ENCODE measurements at regions not wholly inside any gene's neighbourhood (a gene's known extent, or its start where the extent isn't known, plus 50 kb on each side); places are given as distances from the start of the nearest gene placed in this dataset.

- Histone ChIP-seq H3K9me3 (ENCODE audit: insufficient read depth, low read depth, low read length) (no peaks in the 10 kb centered on the region), H3K36me3 (ENCODE audit: insufficient read depth, low read depth, low read length) (no peaks in the 10 kb centered on the region), H3K9ac (ENCODE audit: low read depth, low read length) (no peak overlapping the region), H3K27ac (ENCODE audit: low read length) (no peak overlapping the region), H3K4me1 (ENCODE audit: insufficient read depth, low read length) (peaks cover 14% of the 10 kb centered on the region; the same call in 1 of the 2 replicates), H3K27me3 (ENCODE audit: insufficient read depth, low read length) (no peaks in the 10 kb centered on the region), H3K4me3 (ENCODE audit: low read length) (no peak overlapping the region)
These were observed 163.2 kb downstream of the MRPL14 start for GRCh38 chr6:43963877-43964658.

DNA sequence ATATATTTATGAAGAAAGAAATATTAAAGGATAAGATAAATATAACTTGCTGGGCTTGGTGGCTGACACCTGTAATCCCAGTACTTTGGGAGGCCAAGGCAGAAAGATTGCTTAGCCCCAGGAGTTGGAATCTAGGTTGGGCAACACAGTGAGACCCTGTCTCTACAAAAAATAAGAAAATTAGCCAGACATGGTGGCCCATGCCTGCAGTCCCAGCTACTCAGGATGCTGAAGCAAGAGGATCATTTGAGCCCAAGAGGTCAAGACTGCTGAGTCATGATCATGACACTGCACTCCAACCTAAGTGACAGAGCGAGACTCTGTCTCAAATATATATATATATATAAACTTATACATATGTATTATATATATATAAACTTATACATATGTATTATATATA is 164.0 kb downstream of the MRPL14 start:
- no peak overlapping the region for H3K4me3 ChIP-seq (ENCODE audit: low read length)
- no peaks in the 10 kb centered on the region for H3K9me3 ChIP-seq (ENCODE audit: insufficient read depth, low read depth, low read length)
- peaks cover 5% of the 10 kb centered on the region; the same call in 1 of the 2 replicates for H3K4me1 ChIP-seq (ENCODE audit: insufficient read depth, low read length)
- no peak overlapping the region for H3K27ac ChIP-seq (ENCODE audit: low read length)
- H3K9ac ChIP-seq (ENCODE audit: low read depth, low read length): no peak overlapping the region
- H3K27me3 ChIP-seq (ENCODE audit: insufficient read depth, low read length): no peaks in the 10 kb centered on the region
- H3K36me3 ChIP-seq (ENCODE audit: insufficient read depth, low read depth, low read length): no peaks in the 10 kb centered on the region

GRCh38 chr6:43962458-43962857 is 164.8 kb downstream of the MRPL14 start:
- H3K4me1 ChIP-seq (ENCODE audit: insufficient read depth, low read length): peaks cover 5% of the 10 kb centered on the region; the same call in 1 of the 2 replicates
- H3K27ac ChIP-seq (ENCODE audit: low read length): no peak overlapping the region
- H3K9me3 ChIP-seq (ENCODE audit: insufficient read depth, low read depth, low read length): no peaks in the 10 kb centered on the region
- no peak overlapping the region for H3K9ac ChIP-seq (ENCODE audit: low read depth, low read length)
- H3K36me3 ChIP-seq (ENCODE audit: insufficient read depth, low read depth, low read length): no peaks in the 10 kb centered on the region
- H3K27me3 ChIP-seq (ENCODE audit: insufficient read depth, low read length): no peaks in the 10 kb centered on the region
- H3K4me3 ChIP-seq (ENCODE audit: low read length): no peak overlapping the region

DNA sequence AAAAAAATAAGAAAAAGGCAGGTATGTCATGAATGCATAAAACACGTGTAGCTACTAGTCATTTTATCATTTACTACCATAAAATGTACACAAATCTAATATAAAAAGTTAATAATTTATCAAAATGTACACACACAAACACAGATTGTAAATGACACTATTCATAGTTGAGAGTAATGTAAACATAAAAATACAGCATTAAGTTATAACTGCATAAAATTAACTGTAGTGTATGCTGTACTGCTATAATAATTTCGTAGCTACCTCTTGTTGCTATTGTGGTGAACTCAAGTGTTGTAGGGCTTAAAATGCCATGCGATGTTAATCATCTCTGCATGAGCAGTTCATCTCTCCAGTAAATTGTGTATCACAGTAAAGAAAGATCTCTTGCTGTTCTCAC is 170.0 kb downstream of the MRPL14 start:
- Histone ChIP-seq H3K27ac (ENCODE audit: low read length) (no peak overlapping the region), H3K9me3 (ENCODE audit: insufficient read depth, low read depth, low read length) (no peaks in the 10 kb centered on the region), H3K4me1 (ENCODE audit: insufficient read depth, low read length) (no peaks in the 10 kb centered on the region), H3K4me3 (ENCODE audit: low read length) (no peak overlapping the region), H3K36me3 (ENCODE audit: insufficient read depth, low read depth, low read length) (no peaks in the 10 kb centered on the region), H3K9ac (ENCODE audit: low read depth, low read length) (no peak overlapping the region), H3K27me3 (ENCODE audit: insufficient read depth, low read length) (no peaks in the 10 kb centered on the region)

DNA sequence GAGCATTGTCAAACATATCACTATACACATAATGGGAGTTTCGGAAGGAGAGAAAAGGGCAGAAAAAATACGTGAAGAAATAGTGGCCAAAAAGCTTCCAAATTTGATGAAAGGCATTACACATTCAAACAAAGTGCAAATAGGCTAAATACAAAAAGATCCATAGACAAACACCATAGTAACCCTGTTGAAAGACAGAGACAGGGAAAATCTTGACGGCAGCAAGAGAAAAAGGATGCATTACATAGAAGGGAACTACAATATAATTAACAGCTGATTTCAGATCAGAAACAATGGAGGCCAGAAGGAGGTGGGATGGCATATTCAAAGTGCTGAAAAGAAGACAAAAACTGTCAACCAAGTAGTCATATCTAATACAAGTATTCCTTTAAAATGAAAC is 170.8 kb downstream of the MRPL14 start:
- Histone ChIP-seq H3K36me3 (ENCODE audit: insufficient read depth, low read depth, low read length) (no peaks in the 10 kb centered on the region), H3K27ac (ENCODE audit: low read length) (no peak overlapping the region), H3K9me3 (ENCODE audit: insufficient read depth, low read depth, low read length) (no peaks in the 10 kb centered on the region), H3K9ac (ENCODE audit: low read depth, low read length) (no peak overlapping the region), H3K4me3 (ENCODE audit: low read length) (no peak overlapping the region), H3K4me1 (ENCODE audit: insufficient read depth, low read length) (no peaks in the 10 kb centered on the region), H3K27me3 (ENCODE audit: insufficient read depth, low read length) (no peaks in the 10 kb centered on the region)

DNA sequence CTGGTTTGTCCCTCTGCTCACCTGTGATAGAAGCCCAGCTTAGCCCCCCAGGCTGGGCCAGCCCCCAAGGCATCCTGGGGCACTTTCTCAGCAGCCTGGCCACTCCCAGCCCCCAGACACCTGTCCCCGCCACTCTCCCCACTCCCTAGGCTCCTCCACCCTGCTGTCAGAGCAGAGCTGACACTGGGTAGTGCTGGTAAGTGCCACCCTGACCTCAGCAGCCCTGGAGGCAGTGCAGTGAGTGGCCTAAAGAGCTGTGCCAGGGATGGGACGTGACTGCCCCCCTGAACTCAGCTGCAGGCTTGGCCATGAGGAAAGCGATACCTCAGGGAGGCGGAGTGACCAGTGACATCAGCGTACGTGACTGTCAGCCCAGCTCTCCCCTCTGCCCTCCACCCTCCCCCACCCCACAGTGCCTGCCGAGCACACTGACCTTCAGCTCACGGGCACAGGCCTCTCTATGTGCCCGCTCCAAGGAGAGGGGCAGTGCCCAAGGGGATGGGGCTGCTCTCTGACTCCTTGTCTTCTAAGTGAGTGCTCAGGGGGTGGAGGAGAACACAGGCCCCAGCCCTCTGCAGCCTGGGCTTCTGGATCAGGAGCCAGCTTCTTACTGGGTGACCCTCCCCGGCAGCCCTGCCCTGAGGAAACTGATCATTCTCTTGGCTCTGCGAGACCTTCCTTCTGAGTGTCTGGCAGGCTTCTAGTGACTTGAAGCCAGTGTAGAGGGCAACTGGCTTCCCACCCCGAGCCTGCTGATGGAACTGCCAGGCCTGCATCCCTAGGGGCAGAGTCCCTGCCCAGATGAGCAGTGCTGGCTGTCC is 172.7 kb downstream of the MRPL14 start:
- Histone ChIP-seq H3K4me3 (ENCODE audit: low read length) (no peak overlapping the region), H3K27ac (ENCODE audit: low read length) (no peak overlapping the region), H3K36me3 (ENCODE audit: insufficient read depth, low read depth, low read length) (no peaks in the 10 kb centered on the region), H3K27me3 (ENCODE audit: insufficient read depth, low read length) (no peaks in the 10 kb centered on the region), H3K9me3 (ENCODE audit: insufficient read depth, low read depth, low read length) (no peaks in the 10 kb centered on the region), H3K9ac (ENCODE audit: low read depth, low read length) (no peak overlapping the region), H3K4me1 (ENCODE audit: insufficient read depth, low read length) (no peaks in the 10 kb centered on the region)

DNA sequence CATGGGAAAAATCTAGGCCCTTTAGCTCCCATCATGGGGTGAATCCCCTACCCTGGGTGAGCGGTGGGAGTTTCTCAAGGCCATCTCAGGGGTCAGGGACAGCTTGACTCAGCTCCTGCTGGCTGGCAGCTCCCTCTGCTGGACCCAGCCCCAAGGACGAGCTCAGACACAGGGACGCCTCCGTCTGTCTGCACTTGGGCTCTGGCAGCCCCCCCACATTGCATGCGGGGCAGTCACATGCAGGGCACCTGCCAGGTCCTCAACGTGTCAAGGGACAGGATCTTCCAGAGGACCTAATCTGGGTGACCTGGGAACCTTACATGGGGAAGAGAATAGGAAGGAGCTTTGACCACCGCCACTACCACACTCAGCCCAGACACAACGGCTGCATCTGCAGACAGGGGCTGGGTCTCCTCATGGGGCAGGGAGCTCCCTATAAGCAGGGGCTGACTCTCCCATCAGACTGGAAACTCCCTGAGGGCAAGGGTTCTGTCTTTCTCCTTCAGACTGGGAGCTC is 173.4 kb downstream of the MRPL14 start:
- no peaks in the 10 kb centered on the region for H3K9me3 ChIP-seq (ENCODE audit: insufficient read depth, low read depth, low read length)
- H3K4me3 ChIP-seq (ENCODE audit: low read length): no peak overlapping the region
- no peak overlapping the region for H3K9ac ChIP-seq (ENCODE audit: low read depth, low read length)
- no peaks in the 10 kb centered on the region for H3K36me3 ChIP-seq (ENCODE audit: insufficient read depth, low read depth, low read length)
- no peaks in the 10 kb centered on the region for H3K27me3 ChIP-seq (ENCODE audit: insufficient read depth, low read length)
- peaks cover under 1% of the 10 kb centered on the region; the same call in 1 of the 2 replicates for H3K4me1 ChIP-seq (ENCODE audit: insufficient read depth, low read length)
- no peak overlapping the region for H3K27ac ChIP-seq (ENCODE audit: low read length)

DNA sequence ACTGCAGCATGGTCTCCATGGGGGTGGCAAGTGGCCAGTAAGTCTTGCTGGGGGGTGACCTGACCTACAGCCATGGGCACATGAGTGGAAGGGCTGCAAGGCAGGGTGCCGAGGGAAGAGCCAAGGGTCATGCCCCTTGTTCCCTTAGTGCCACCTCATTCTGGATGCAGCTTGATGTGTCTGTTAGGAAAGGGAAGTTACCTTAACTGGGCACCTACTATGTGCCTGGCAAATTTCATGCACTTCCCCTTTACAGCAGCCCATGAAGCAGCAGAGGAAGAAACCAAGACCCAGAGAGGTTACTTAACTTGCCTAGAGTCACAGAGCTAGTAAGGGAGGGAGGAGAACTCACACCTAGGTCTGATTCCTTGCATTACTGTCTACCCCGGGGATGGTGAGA is 174.0 kb downstream of the MRPL14 start:
- Histone ChIP-seq H3K9ac (ENCODE audit: low read depth, low read length) (no peak overlapping the region), H3K4me1 (ENCODE audit: insufficient read depth, low read length) (peaks cover 4% of the 10 kb centered on the region; the same call in 1 of the 2 replicates), H3K36me3 (ENCODE audit: insufficient read depth, low read depth, low read length) (no peaks in the 10 kb centered on the region), H3K27me3 (ENCODE audit: insufficient read depth, low read length) (no peaks in the 10 kb centered on the region), H3K4me3 (ENCODE audit: low read length) (no peak overlapping the region), H3K27ac (ENCODE audit: low read length) (no peak overlapping the region), H3K9me3 (ENCODE audit: insufficient read depth, low read depth, low read length) (no peaks in the 10 kb centered on the region)

DNA sequence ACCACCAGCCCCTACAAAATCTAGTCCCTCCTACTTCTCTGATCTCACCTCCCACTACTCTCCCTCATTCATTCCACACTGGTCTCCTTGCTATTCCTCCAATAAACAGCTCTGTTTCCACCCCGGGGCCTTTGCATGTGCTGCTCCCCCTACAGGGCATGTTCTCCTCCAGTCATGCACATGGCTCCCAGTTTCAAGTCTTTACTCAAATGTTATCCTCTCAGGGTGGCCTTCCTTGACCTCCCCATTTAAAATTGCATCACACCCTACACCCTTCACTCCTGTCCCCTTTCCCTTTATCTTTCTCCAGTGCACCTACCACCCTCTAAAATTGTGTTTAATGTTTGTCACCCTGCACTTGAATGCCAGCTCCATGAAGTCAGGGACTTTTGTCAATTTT is 174.5 kb downstream of the MRPL14 start:
- no peaks in the 10 kb centered on the region for H3K9me3 ChIP-seq (ENCODE audit: insufficient read depth, low read depth, low read length)
- H3K36me3 ChIP-seq (ENCODE audit: insufficient read depth, low read depth, low read length): no peaks in the 10 kb centered on the region
- H3K27me3 ChIP-seq (ENCODE audit: insufficient read depth, low read length): no peaks in the 10 kb centered on the region
- no peak overlapping the region for H3K4me3 ChIP-seq (ENCODE audit: low read length)
- H3K27ac ChIP-seq (ENCODE audit: low read length): no peak overlapping the region
- H3K9ac ChIP-seq (ENCODE audit: low read depth, low read length): no peak overlapping the region
- H3K4me1 ChIP-seq (ENCODE audit: insufficient read depth, low read length): peaks cover 4% of the 10 kb centered on the region; the same call in 1 of the 2 replicates

- no peak overlapping the region for H3K27ac ChIP-seq (ENCODE audit: low read length)
- no peaks in the 10 kb centered on the region for H3K27me3 ChIP-seq (ENCODE audit: insufficient read depth, low read length)
- no peaks in the 10 kb centered on the region for H3K9me3 ChIP-seq (ENCODE audit: insufficient read depth, low read depth, low read length)
- peaks cover 4% of the 10 kb centered on the region; the same call in 1 of the 2 replicates for H3K4me1 ChIP-seq (ENCODE audit: insufficient read depth, low read length)
- H3K4me3 ChIP-seq (ENCODE audit: low read length): no peak overlapping the region
- H3K36me3 ChIP-seq (ENCODE audit: insufficient read depth, low read depth, low read length): no peaks in the 10 kb centered on the region
- H3K9ac ChIP-seq (ENCODE audit: low read depth, low read length): no peak overlapping the region
These were observed 175.2 kb downstream of the MRPL14 start for GRCh38 chr6:43951756-43952675.

Measured in iPS-20b (cell line).